GM13976 (cell line): ENCODE measurements at regions not wholly inside any gene's neighbourhood (a gene's known extent, or its start where the extent isn't known, plus 50 kb on each side); places are given as distances from the start of the nearest gene placed in this dataset.

Experiments used
- DNase-seq: peaks from one replicate; pipeline ENCODE4 v3.0.0; 2012; ENCODE audit warnings: low spot score
- CTCF ChIP-seq: IDR thresholded peaks from 2 replicates; pipeline ENCODE4 v1.5.1; 2012; ENCODE audit warnings: borderline replicate concordance, mild to moderate bottlenecking; ENCODE audit not compliant: insufficient read depth; ENCODE audit errors: extremely low read depth, missing control alignments, control extremely low read depth
- in situ Hi-C: fragments of 300-500 bp; cut with MboI; formaldehyde crosslinking; loops from one replicate; pipeline ENCODE4 v1.12.0; 2022; ENCODE audit warnings: low sequenced_read_pairs, mixed read lengths, inconsistent platforms; ENCODE audit not compliant: unreplicated experiment

GRCh38 chrX:68995386-68995779 is 166.6 kb downstream of the EFNB1 start:
- TF ChIP-seq CTCF = no peak
- in situ Hi-C loops = no loop called here
- no peak for DNase-seq

GRCh38 chrX:68994891-68995255 is 166.1 kb downstream of the EFNB1 start:
- DNase-seq = no peak
- in situ Hi-C loops = no loop called here
- TF ChIP-seq CTCF = no peak

- DNase-seq = no peak
- in situ Hi-C loops = no loop called here
Observed at GRCh38 chrX:68994135-68994890, 165.5 kb downstream of the EFNB1 start.

GRCh38 chrX:68992821-68993397 is 164.1 kb downstream of the EFNB1 start:
- in situ Hi-C loops = no loop called here
- DNase-seq = no peak
- no peak for TF ChIP-seq CTCF

More at GRCh38 chrX:68994135-68994890, 165.5 kb downstream of the EFNB1 start:
- TF ChIP-seq CTCF = no peak

GRCh38 chrX:68991691-68992345 is 163.0 kb downstream of the EFNB1 start:
- TF ChIP-seq CTCF = no peak
- no peak for DNase-seq
- in situ Hi-C loops = no loop called here

GRCh38 chrX:68990948-68991347 is 162.1 kb downstream of the EFNB1 start:
- TF ChIP-seq CTCF = no peak
- in situ Hi-C loops = no loop called here
- DNase-seq = no peak
